ENCODE measurements at regions not wholly inside any gene's neighbourhood (a gene's known extent, or its start where the extent isn't known, plus 50 kb on each side); places are given as distances from the start of the nearest gene placed in this dataset.

- no peak for DNase-seq (ENCODE audit: low spot score)
- Histone ChIP-seq H3K27ac (no peak overlapping the region), H3K4me3 (no peak overlapping the region)
- no peak for TF ChIP-seq CTCF (IDR thresholded peaks at IDR 0.05)
Observed at GRCh38 chr6:119608994-119609393, 259.4 kb upstream of the MAN1A1 start.

- DNase-seq (ENCODE audit: low spot score), result no peak
- no peak overlapping the region for H3K4me3 ChIP-seq
- TF ChIP-seq CTCF (IDR thresholded peaks at IDR 0.05), result no peak
- H3K27ac ChIP-seq, result no peak overlapping the region
Observed at GRCh38 chr6:119604124-119604523, 254.6 kb upstream of the MAN1A1 start.

GRCh38 chr6:119603501-119603900 lies 253.9 kb upstream of the MAN1A1 start:
- no peak for DNase-seq (ENCODE audit: low spot score)
- H3K27ac ChIP-seq, result no peak overlapping the region
- H3K4me3 ChIP-seq, result no peak overlapping the region
- no peak for TF ChIP-seq CTCF (IDR thresholded peaks at IDR 0.05)

- Histone ChIP-seq H3K27ac (no peak overlapping the region), H3K4me3 (no peak overlapping the region)
- DNase-seq (ENCODE audit: low spot score), result no peak
- TF ChIP-seq CTCF (IDR thresholded peaks at IDR 0.05), result no peak
Observed at GRCh38 chr6:119602215-119603178, 252.9 kb upstream of the MAN1A1 start.

GRCh38 chr6:119598883-119599282 lies 249.3 kb upstream of the MAN1A1 start:
- Histone ChIP-seq H3K4me3 (no peak overlapping the region), H3K27ac (no peak overlapping the region)
- no peak for DNase-seq (ENCODE audit: low spot score)
- TF ChIP-seq CTCF (IDR thresholded peaks at IDR 0.05), result no peak

GRCh38 chr6:119594907-119595306 lies 245.3 kb upstream of the MAN1A1 start:
- H3K27ac ChIP-seq, result no peak overlapping the region
- no peak for TF ChIP-seq CTCF (IDR thresholded peaks at IDR 0.05)
- no peak for DNase-seq (ENCODE audit: low spot score)

GRCh38 chr6:119591235-119591634 lies 241.7 kb upstream of the MAN1A1 start:
- Histone ChIP-seq H3K4me3 (no peak overlapping the region), H3K27ac (no peak overlapping the region)
- DNase-seq (ENCODE audit: low spot score), result no peak
- no peak for TF ChIP-seq CTCF (IDR thresholded peaks at IDR 0.05)

More at GRCh38 chr6:119594907-119595306, 245.3 kb upstream of the MAN1A1 start:
- H3K4me3 ChIP-seq, result no peak overlapping the region
